ENCODE measurements at regions not wholly inside any gene's neighbourhood (a gene's known extent, or its start where the extent isn't known, plus 50 kb on each side); places are given as distances from the start of the nearest gene placed in this dataset.

DNA sequence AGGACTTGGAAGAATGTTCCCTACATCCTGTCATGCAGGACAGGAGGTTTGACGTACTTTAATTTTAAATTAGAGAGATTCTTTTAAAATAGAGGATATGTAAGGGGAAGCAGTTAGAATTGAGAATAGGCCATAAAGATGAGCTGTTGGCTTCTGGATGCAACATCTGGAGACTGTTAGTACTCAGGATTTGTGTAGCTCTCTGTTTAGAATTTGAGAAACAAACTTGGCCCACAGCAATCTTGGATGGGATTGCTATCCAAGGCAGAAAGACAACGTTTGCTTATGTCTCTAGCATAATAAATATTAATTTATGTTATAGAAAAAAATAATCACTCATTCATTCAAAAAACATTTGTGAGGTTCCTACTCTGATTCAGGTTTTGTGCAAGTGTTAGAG, 398.4 kb upstream of the NOVA1 start:
- no peaks in the 10 kb centered on the region for H3K36me3 ChIP-seq
- no peak for TF ChIP-seq EP300 (IDR thresholded peaks at IDR 0.05; ENCODE audit: low read depth)
- TF ChIP-seq, protein P1, sequence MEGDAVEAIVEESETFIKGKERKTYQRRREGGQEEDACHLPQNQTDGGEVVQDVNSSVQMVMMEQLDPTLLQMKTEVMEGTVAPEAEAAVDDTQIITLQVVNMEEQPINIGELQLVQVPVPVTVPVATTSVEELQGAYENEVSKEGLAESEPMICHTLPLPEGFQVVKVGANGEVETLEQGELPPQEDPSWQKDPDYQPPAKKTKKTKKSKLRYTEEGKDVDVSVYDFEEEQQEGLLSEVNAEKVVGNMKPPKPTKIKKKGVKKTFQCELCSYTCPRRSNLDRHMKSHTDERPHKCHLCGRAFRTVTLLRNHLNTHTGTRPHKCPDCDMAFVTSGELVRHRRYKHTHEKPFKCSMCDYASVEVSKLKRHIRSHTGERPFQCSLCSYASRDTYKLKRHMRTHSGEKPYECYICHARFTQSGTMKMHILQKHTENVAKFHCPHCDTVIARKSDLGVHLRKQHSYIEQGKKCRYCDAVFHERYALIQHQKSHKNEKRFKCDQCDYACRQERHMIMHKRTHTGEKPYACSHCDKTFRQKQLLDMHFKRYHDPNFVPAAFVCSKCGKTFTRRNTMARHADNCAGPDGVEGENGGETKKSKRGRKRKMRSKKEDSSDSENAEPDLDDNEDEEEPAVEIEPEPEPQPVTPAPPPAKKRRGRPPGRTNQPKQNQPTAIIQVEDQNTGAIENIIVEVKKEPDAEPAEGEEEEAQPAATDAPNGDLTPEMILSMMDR (IDR thresholded peaks at IDR 0.05) = no peak
- no peak for TF ChIP-seq POLR2AphosphoS5 (IDR thresholded peaks at IDR 0.05)
- no peak for TF ChIP-seq POLR2A (IDR thresholded peaks at IDR 0.05)
- in situ Hi-C loops (cut with MboI; ENCODE audit: low pct_ligation_motif_present in 1 of 4, low pct_unique_long_range_greater_than_20kb in 1 of 4, low sequenced_read_pairs in 3 of 4) (loop anchor here in 1 of 4 donors (25.0 kb wide), 1 partner anchor 1184 kb away; no protein-coding TSS in a partner anchor), intact Hi-C loops (cut with DNase I; ENCODE audit: low total_unique reads) (no loop called here)
- 51 to 80% methylated on average over 1 to 2 of the region's 2 CpGs for WGBS, 2 donors (ENCODE audit: low coverage in 1 of 2)
- H3K4me1 ChIP-seq = peaks cover 0 to 15% (median 9%) of the 10 kb centered on the region in 4 donors
- H3K4me3 ChIP-seq = no peak overlapping the region
- H3K9me3 ChIP-seq = no peaks in the 10 kb centered on the region
- no peak for DNase-seq
- H3K27ac ChIP-seq = no peak overlapping the region
- no peaks in the 10 kb centered on the region for H3K27me3 ChIP-seq

DNA sequence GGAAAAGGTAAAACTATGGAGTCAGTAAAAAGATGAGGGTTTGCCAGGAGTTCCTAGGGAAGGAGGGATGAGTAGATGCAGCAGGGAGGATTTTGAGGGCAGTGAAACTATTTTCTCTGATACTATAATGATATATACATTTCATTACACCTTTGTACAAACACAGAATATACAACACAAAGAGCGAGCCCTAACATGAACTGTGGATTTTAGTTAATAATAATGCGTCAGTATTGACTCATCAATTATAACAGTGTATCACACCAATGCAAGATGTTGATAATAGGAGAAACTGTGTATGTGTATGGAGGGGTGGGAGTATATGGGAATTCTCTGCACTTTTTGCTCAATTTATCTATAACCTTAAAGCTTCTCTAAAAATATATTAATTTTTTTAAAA, 404.3 kb upstream of the NOVA1 start:
- intact Hi-C loops (cut with DNase I; ENCODE audit: low total_unique reads) (no loop called here), in situ Hi-C loops (cut with MboI; ENCODE audit: low pct_ligation_motif_present in 1 of 4, low pct_unique_long_range_greater_than_20kb in 1 of 4, low sequenced_read_pairs in 3 of 4) (no loop called here)
- Histone ChIP-seq H3K27me3 (no peaks in the 10 kb centered on the region), H3K9me3 (no peaks in the 10 kb centered on the region), H3K27ac (no peak overlapping the region), H3K4me1 (peaks cover 0 to 8% (median 0%) of the 10 kb centered on the region in 4 donors), H3K36me3 (no peaks in the 10 kb centered on the region), H3K4me3 (no peak overlapping the region)
- TF ChIP-seq EP300 (IDR thresholded peaks at IDR 0.05; ENCODE audit: low read depth) (no peak), POLR2AphosphoS5 (IDR thresholded peaks at IDR 0.05) (no peak), POLR2A (IDR thresholded peaks at IDR 0.05) (no peak)
- TF ChIP-seq, protein P1 (IDR thresholded peaks at IDR 0.05) = no peak
- 90 to 96% methylated on average over 2 of the region's 2 CpGs for WGBS, 2 donors (ENCODE audit: low coverage in 1 of 2)
- DNase-seq = no peak

DNA sequence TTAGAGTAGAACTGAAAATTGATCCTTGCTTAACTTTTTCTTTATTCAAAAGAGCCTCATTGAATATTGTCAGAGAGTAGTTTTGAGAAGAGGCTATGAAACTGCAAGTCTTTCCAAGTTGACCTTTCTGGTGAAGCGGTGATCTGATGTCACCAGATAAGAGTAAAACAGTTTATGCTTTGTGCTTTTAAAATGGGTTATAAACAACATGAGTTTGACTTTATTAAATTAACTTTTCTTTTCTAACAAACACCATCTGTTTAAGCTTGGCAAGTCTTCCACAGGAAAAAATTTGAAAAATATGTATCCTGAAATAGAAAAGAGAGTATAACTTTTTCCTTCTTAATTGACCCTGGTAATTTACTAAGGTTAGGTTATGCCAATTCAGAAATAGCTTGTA, 408.7 kb upstream of the NOVA1 start:
- in situ Hi-C loops (cut with MboI; ENCODE audit: low pct_ligation_motif_present in 1 of 4, low pct_unique_long_range_greater_than_20kb in 1 of 4, low sequenced_read_pairs in 3 of 4) (no loop called here), intact Hi-C loops (cut with DNase I; ENCODE audit: low total_unique reads) (no loop called here)
- 87 to 92% methylated on average over 1 of the region's 1 CpG for WGBS, 2 donors (ENCODE audit: low coverage in 1 of 2)
- no peaks in the 10 kb centered on the region for H3K9me3 ChIP-seq
- peaks cover 0 to 22% (median 0%) of the 10 kb centered on the region in 4 donors for H3K4me1 ChIP-seq
- no peak for DNase-seq
- TF ChIP-seq EP300 (IDR thresholded peaks at IDR 0.05; ENCODE audit: low read depth) (no peak), POLR2AphosphoS5 (IDR thresholded peaks at IDR 0.05) (no peak), POLR2A (IDR thresholded peaks at IDR 0.05) (no peak)
- TF ChIP-seq, protein P1 (IDR thresholded peaks at IDR 0.05) = no peak
- no peak overlapping the region for H3K4me3 ChIP-seq
- H3K36me3 ChIP-seq = no peaks in the 10 kb centered on the region
- no peak overlapping the region for H3K27ac ChIP-seq
- H3K27me3 ChIP-seq = no peaks in the 10 kb centered on the region

DNA sequence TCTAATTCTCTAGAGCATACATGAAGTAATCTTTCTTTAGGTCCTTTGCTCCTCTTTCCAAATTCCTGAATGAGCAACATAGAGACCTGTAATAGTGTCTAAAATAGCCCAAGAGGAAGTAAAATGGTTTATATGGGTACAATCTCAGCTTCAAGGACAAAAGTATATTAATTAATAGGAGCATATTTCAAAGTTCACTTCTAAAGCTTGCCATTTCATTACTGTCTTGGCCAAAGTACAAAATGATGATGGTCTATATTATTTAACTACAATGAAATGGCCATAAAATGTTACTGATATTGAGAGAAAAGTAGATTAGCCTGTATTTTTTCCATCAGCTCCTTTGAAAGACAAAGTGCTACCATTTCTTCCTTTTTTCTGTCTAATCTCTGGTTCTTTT, 410.4 kb upstream of the NOVA1 start:
- Histone ChIP-seq H3K27me3 (no peaks in the 10 kb centered on the region), H3K9me3 (no peaks in the 10 kb centered on the region), H3K4me3 (no peak overlapping the region), H3K36me3 (no peaks in the 10 kb centered on the region), H3K4me1 (peaks cover 0 to 22% (median 0%) of the 10 kb centered on the region in 4 donors), H3K27ac (no peak overlapping the region)
- intact Hi-C loops (cut with DNase I; ENCODE audit: low total_unique reads) = no loop called here
- TF ChIP-seq, protein P1 (IDR thresholded peaks at IDR 0.05) = no peak
- TF ChIP-seq POLR2A (IDR thresholded peaks at IDR 0.05) (no peak), EP300 (IDR thresholded peaks at IDR 0.05; ENCODE audit: low read depth) (no peak), POLR2AphosphoS5 (IDR thresholded peaks at IDR 0.05) (no peak)
- no peak for DNase-seq
- in situ Hi-C loops (cut with MboI; ENCODE audit: low pct_ligation_motif_present in 1 of 4, low pct_unique_long_range_greater_than_20kb in 1 of 4, low sequenced_read_pairs in 3 of 4) = no loop called here
